GM10248 (cell line): ENCODE measurements at regions not wholly inside any gene's neighbourhood (a gene's known extent, or its start where the extent isn't known, plus 50 kb on each side); places are given as distances from the start of the nearest gene placed in this dataset.

Experiments
- CTCF ChIA-PET: fragments of 300-600 bp; sonication (Branson Sonifier 250); formaldehyde crosslinking; extraction: SDS; loops from one replicate; lab custom pipeline; 2021; ENCODE audit warnings: antibody characterized with exemption; lab: Yijun Ruan, JAX
- POLR2A ChIA-PET: fragments of 350-650 bp; sonication (Branson Sonifier 250); formaldehyde crosslinking; extraction: SDS; loops from one replicate; lab custom pipeline; 2020; ENCODE audit warnings: antibody characterized with exemption; lab: Yijun Ruan, JAX
- DNase-seq: peaks from one replicate; pipeline ENCODE4 v3.0.0; 2012; ENCODE audit errors: extremely low spot score
- TF ChIP-seq, protein P1 (sequence below): IDR thresholded peaks from 2 replicates; pipeline ENCODE4 v1.5.1; 2012; ENCODE audit warnings: mild to moderate bottlenecking, low read depth; ENCODE audit errors: extremely low read depth, missing control alignments, control extremely low read depth

GRCh38 chr1:168974611-168975010, 131.9 kb upstream of the ATP1B1 start:
- ChIA-PET CTCF (interaction anchor here (1.0 kb wide), 1 partner anchor 343 kb away, joined by 3 read pairs; no protein-coding TSS in a partner anchor), POLR2A (no interaction called here)
- TF ChIP-seq, protein P1, sequence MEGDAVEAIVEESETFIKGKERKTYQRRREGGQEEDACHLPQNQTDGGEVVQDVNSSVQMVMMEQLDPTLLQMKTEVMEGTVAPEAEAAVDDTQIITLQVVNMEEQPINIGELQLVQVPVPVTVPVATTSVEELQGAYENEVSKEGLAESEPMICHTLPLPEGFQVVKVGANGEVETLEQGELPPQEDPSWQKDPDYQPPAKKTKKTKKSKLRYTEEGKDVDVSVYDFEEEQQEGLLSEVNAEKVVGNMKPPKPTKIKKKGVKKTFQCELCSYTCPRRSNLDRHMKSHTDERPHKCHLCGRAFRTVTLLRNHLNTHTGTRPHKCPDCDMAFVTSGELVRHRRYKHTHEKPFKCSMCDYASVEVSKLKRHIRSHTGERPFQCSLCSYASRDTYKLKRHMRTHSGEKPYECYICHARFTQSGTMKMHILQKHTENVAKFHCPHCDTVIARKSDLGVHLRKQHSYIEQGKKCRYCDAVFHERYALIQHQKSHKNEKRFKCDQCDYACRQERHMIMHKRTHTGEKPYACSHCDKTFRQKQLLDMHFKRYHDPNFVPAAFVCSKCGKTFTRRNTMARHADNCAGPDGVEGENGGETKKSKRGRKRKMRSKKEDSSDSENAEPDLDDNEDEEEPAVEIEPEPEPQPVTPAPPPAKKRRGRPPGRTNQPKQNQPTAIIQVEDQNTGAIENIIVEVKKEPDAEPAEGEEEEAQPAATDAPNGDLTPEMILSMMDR: no peak
- no peak for DNase-seq

- CTCF ChIA-PET: no interaction called here
- DNase-seq: no peak
- TF ChIP-seq, protein P1: no peak
Measured at GRCh38 chr1:168976267-168976666, 130.2 kb upstream of the ATP1B1 start.

GRCh38 chr1:168977618-168978017, 128.9 kb upstream of the ATP1B1 start:
- DNase-seq: no peak
- ChIA-PET CTCF (interaction anchor here (1.3 kb wide), 1 partner anchor 9 kb away, joined by 4 read pairs; no protein-coding TSS in a partner anchor), POLR2A (no interaction called here)
- TF ChIP-seq, protein P1: no peak

More at GRCh38 chr1:168976267-168976666, 130.2 kb upstream of the ATP1B1 start:
- POLR2A ChIA-PET: no interaction called here

GRCh38 chr1:168979276-168979675, 127.2 kb upstream of the ATP1B1 start:
- TF ChIP-seq, protein P1: no peak
- CTCF ChIA-PET: interaction anchor here (1.8 kb wide), 1 partner anchor 79 kb away, joined by 5 read pairs; no protein-coding TSS in a partner anchor
- POLR2A ChIA-PET: no interaction called here
- DNase-seq: no peak

- ChIA-PET CTCF (interaction anchor here (1.3 to 1.6 kb wide), 3 partner anchors 9 to 52 kb away, joined by 3 to 6 read pairs (median 4); no protein-coding TSS in a partner anchor), POLR2A (no interaction called here)
- no peak for DNase-seq
- TF ChIP-seq, protein P1: no peak
Measured at GRCh38 chr1:168980180-168980579, 126.3 kb upstream of the ATP1B1 start.

GRCh38 chr1:168980656-168981055, 125.8 kb upstream of the ATP1B1 start:
- DNase-seq: no peak
- CTCF ChIA-PET: interaction anchor here (1.3 to 1.6 kb wide), 3 partner anchors 10 to 52 kb away, joined by 3 to 6 read pairs (median 4); no protein-coding TSS in a partner anchor

More at GRCh38 chr1:168980656-168981055, 125.8 kb upstream of the ATP1B1 start:
- TF ChIP-seq, protein P1: no peak
- POLR2A ChIA-PET: no interaction called here
